Breast epithelium (tissue), 4 donors: ENCODE measurements at regions not wholly inside any gene's neighbourhood (a gene's known extent, or its start where the extent isn't known, plus 50 kb on each side); places are given as distances from the start of the nearest gene placed in this dataset.

Experiments used
- DNase-seq, 2 donors: peaks; one replicate each; pipeline ENCODE4 v3.0.0-alpha.2; 2019; ENCODE audit warnings: low spot score in 2 of 2
- H3K27ac ChIP-seq, 2 donors: fragments of 200-600 bp; sonication (generic) in 1 of 2; one replicate each; pipeline ENCODE4 v1.5.1; 2016 to 2019; ENCODE audit warnings: mild to moderate bottlenecking in 1 of 2
- H3K27me3 ChIP-seq, 2 donors: fragments of 200-600 bp; sonication (generic) in 1 of 2; one replicate each; pipeline versions ENCODE4 v1.5.1 to v1.6.0; 2017 to 2019; ENCODE audit warnings: control low read depth in 1 of 2, mild to moderate bottlenecking in 1 of 2
- H3K36me3 ChIP-seq: fragments of 200-600 bp; one replicate; pipeline ENCODE4 v1.5.1; 2019
- H3K4me1 ChIP-seq, 2 donors: fragments of 200-600 bp; sonication (generic); one replicate each; pipeline ENCODE4 v1.5.1; 2016 to 2019; ENCODE audit warnings: control low read depth in 1 of 2
- H3K4me3 ChIP-seq, 3 donors: fragments of 200-600 bp; sonication (generic); 1 replicate in 2 of 3; 2 replicates in 1 of 3; pipeline ENCODE4 v1.5.1; 2016 to 2019; ENCODE audit warnings: mild to moderate bottlenecking in 3 of 3, moderate library complexity in 2 of 3
- H3K9me3 ChIP-seq, 2 donors: fragments of 200-600 bp; sonication (generic) in 1 of 2; one replicate each; pipeline ENCODE4 v1.5.1; 2016 to 2019; ENCODE audit warnings: control low read depth in 1 of 2
- POLR2A ChIP-seq: fragments of 450-650 bp; IDR thresholded peaks from one replicate; pipeline ENCODE4 v1.6.1; 2016; ENCODE audit warnings: antibody characterized with exemption, mild to moderate bottlenecking, moderate library complexity
- POLR2AphosphoS5 ChIP-seq, 3 donors: sonication (generic); formaldehyde crosslinking; IDR thresholded peaks; one replicate each; pipeline ENCODE4 v1.6.1; 2017; ENCODE audit warnings: antibody characterized with exemption in 3 of 3
- intact Hi-C: fragments of 100-400 bp; cut with DNase I; formaldehyde crosslinking; loops from one replicate; pipeline ENCODE4 v1.15.1; 2023; ENCODE audit warnings: low total_unique reads
- TF ChIP-seq, protein P1 (sequence below), 3 donors: fragments of 450-650 bp; IDR thresholded peaks; one replicate each; pipeline ENCODE4 v1.5.1; 2016 to 2017; ENCODE audit warnings: antibody characterized with exemption in 3 of 3, mild to moderate bottlenecking in 3 of 3, moderate library complexity in 3 of 3

DNA sequence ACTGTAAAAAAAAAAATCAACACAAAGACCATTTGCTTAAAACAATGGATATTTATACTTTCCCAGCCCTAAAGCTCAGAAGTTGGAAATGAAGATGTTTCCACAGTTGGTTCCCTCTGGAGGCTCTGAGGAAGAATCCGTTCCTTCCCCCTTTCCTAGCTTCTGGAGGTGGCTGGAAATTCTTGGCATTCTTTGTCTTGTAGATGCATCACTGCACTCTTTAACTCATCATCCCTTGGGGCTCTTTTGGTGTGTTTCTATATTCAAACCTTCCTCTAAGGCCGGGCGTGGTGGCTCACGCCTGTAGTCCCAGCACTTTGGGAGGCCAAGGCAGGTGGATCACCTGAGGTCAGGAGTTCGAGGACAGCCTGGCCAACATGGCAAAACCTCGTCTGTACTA lies 78.7 kb downstream of the VCX3A start:
- H3K9me3 ChIP-seq = no peaks in the 10 kb centered on the region

DNA sequence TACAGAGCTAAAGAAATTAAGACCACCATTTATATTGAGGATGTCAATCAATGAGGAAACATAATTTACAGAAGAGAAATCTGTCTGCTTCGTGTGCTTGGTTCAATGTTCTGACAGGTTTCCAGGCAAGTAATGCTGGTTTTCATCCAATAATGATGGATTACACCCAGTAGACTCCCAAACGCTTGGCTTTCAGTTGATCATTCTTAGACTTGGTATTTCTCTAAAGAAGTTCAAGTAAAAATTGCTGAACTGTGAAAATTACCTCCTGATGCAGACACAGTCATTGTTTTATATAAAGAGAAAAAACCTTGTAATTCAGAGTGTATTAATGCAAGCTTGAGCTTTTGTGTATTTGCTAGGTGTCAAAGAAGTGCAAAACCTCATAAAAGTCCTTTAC lies 85.0 kb downstream of the VCX3A start:
- H3K36me3 ChIP-seq = no peaks in the 10 kb centered on the region
- no peaks in the 10 kb centered on the region for H3K27me3 ChIP-seq
- H3K4me3 ChIP-seq = no peak overlapping the region
- no peak for DNase-seq
- no peak overlapping the region for H3K27ac ChIP-seq
- intact Hi-C loops = no loop called here
- no peaks in the 10 kb centered on the region for H3K4me1 ChIP-seq
- no peaks in the 10 kb centered on the region for H3K9me3 ChIP-seq
- TF ChIP-seq POLR2AphosphoS5 (IDR thresholded peaks at IDR 0.05) (no peak), POLR2A (no peak)
- TF ChIP-seq, protein P1, sequence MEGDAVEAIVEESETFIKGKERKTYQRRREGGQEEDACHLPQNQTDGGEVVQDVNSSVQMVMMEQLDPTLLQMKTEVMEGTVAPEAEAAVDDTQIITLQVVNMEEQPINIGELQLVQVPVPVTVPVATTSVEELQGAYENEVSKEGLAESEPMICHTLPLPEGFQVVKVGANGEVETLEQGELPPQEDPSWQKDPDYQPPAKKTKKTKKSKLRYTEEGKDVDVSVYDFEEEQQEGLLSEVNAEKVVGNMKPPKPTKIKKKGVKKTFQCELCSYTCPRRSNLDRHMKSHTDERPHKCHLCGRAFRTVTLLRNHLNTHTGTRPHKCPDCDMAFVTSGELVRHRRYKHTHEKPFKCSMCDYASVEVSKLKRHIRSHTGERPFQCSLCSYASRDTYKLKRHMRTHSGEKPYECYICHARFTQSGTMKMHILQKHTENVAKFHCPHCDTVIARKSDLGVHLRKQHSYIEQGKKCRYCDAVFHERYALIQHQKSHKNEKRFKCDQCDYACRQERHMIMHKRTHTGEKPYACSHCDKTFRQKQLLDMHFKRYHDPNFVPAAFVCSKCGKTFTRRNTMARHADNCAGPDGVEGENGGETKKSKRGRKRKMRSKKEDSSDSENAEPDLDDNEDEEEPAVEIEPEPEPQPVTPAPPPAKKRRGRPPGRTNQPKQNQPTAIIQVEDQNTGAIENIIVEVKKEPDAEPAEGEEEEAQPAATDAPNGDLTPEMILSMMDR (IDR thresholded peaks at IDR 0.05) = no peak

More for the DNA sequence above, 78.7 kb downstream of the VCX3A start:
- intact Hi-C loops = no loop called here
- no peaks in the 10 kb centered on the region for H3K27me3 ChIP-seq
- no peak overlapping the region for H3K4me3 ChIP-seq
- no peaks in the 10 kb centered on the region for H3K4me1 ChIP-seq
- DNase-seq = no peak
- TF ChIP-seq POLR2AphosphoS5 (IDR thresholded peaks at IDR 0.05) = no peak
- H3K27ac ChIP-seq = no peak overlapping the region
- H3K36me3 ChIP-seq = no peaks in the 10 kb centered on the region

DNA sequence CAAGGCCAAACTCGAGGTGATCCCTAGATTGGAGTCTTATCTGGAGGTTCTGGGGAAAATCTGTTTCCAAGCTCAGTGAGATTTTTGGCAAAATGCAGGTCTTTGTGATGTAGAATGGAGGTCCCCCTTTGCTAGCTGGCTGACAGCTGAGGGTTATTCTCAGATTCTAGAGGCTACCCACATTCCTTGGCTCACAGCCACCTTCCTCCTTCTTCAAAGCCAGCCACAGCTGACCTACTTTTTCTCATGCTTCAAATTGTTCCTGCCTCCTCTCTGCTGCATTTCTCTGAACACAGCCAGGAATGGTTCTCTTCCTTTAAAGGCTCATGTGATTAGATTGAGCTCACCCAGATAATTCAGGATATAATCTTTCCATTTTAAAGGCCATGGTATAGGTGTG lies 86.9 kb downstream of the VCX3A start:
- DNase-seq = no peak
- TF ChIP-seq POLR2A (no peak), POLR2AphosphoS5 (IDR thresholded peaks at IDR 0.05) (no peak)
- TF ChIP-seq, protein P1 (IDR thresholded peaks at IDR 0.05) = no peak
- no peaks in the 10 kb centered on the region for H3K27me3 ChIP-seq
- no peaks in the 10 kb centered on the region for H3K9me3 ChIP-seq
- H3K4me1 ChIP-seq = no peaks in the 10 kb centered on the region
- H3K36me3 ChIP-seq = no peaks in the 10 kb centered on the region
- no peak overlapping the region for H3K4me3 ChIP-seq
- H3K27ac ChIP-seq = no peak overlapping the region
- intact Hi-C loops = no loop called here

- no peaks in the 10 kb centered on the region for H3K9me3 ChIP-seq
- intact Hi-C loops = no loop called here
- H3K36me3 ChIP-seq = no peaks in the 10 kb centered on the region
- H3K27ac ChIP-seq = no peak overlapping the region
- H3K4me1 ChIP-seq = no peaks in the 10 kb centered on the region
- TF ChIP-seq, protein P1 (IDR thresholded peaks at IDR 0.05) = no peak
- no peak for TF ChIP-seq POLR2A
- no peak for TF ChIP-seq POLR2AphosphoS5 (IDR thresholded peaks at IDR 0.05)
- no peak for DNase-seq
- no peaks in the 10 kb centered on the region for H3K27me3 ChIP-seq
- H3K4me3 ChIP-seq = no peak overlapping the region
Observed at GRCh38 chrX:6446582-6446981, 88.3 kb downstream of the VCX3A start.

- no peak for TF ChIP-seq POLR2AphosphoS5 (IDR thresholded peaks at IDR 0.05)
- TF ChIP-seq POLR2A = no peak
- TF ChIP-seq, protein P1 (IDR thresholded peaks at IDR 0.05) = no peak
- Histone ChIP-seq H3K4me3 (no peak overlapping the region), H3K4me1 (no peaks in the 10 kb centered on the region), H3K9me3 (no peaks in the 10 kb centered on the region), H3K27me3 (no peaks in the 10 kb centered on the region), H3K27ac (no peak overlapping the region), H3K36me3 (no peaks in the 10 kb centered on the region)
- intact Hi-C loops = loop anchor here (5.0 kb wide), 1 partner anchor 1148 kb away; no protein-coding TSS in a partner anchor
- no peak for DNase-seq
Observed at GRCh38 chrX:6440648-6441047, 94.3 kb downstream of the VCX3A start.

- TF ChIP-seq, protein P1 (IDR thresholded peaks at IDR 0.05) = no peak
- TF ChIP-seq POLR2A = no peak
- TF ChIP-seq POLR2AphosphoS5 (IDR thresholded peaks at IDR 0.05) = no peak
- intact Hi-C loops = no loop called here
- Histone ChIP-seq H3K9me3 (peaks cover 0 to 7% of the 10 kb centered on the region in 2 donors), H3K4me1 (no peaks in the 10 kb centered on the region), H3K4me3 (no peak overlapping the region), H3K36me3 (no peaks in the 10 kb centered on the region), H3K27ac (no peak overlapping the region), H3K27me3 (no peaks in the 10 kb centered on the region)
- DNase-seq = no peak
Observed at GRCh38 chrX:6432226-6432625, 102.7 kb downstream of the VCX3A start.
